GM12878 (cell line): ENCODE measurements at regions not wholly inside any gene's neighbourhood (a gene's known extent, or its start where the extent isn't known, plus 50 kb on each side); places are given as distances from the start of the nearest gene placed in this dataset.

ENCODE experiments used
- CREB1 ChIP-seq: IDR thresholded peaks from 2 replicates; pipeline ENCODE4 v1.6.1; 2012; ENCODE audit warnings: low read depth, mild to moderate bottlenecking, inconsistent platforms
- EP300 ChIP-seq, 2 experiments: fragments of 150-350 bp in 1 of 2; IDR thresholded peaks; 2 replicates each; pipeline ENCODE4 v1.6.1; 2011 to 2012; ENCODE audit warnings: low read depth in 2 of 2, low read length in 2 of 2, borderline replicate concordance in 1 of 2, improper control_type of control experiment in 1 of 2, inconsistent platforms in 1 of 2; ENCODE audit not compliant: control insufficient read depth in 1 of 2
- EZH2 ChIP-seq: IDR thresholded peaks from 2 replicates; pipeline ENCODE4 v1.6.1; 2012; ENCODE audit warnings: low read depth, mild to moderate bottlenecking, control low read depth, inconsistent platforms, low read length, borderline replicate concordance; ENCODE audit not compliant: control insufficient read depth
- JUND ChIP-seq: IDR thresholded peaks from 2 replicates; pipeline ENCODE4 v1.6.1; 2012; ENCODE audit warnings: low read depth, mild to moderate bottlenecking, low read length, improper control_type of control experiment, moderate library complexity
- NR2F1 ChIP-seq: fragments of 450-650 bp; conservative IDR thresholded peaks from 2 replicates; pipeline ENCODE4 v1.6.1; 2017; ENCODE audit warnings: mild to moderate bottlenecking
- POLR2A ChIP-seq: IDR thresholded peaks from 2 replicates; pipeline ENCODE4 v1.6.1; 2011; ENCODE audit warnings: low read depth, mild to moderate bottlenecking, low read length
- POLR2AphosphoS5 ChIP-seq: IDR thresholded peaks from 2 replicates; pipeline ENCODE4 v1.6.1; 2011; ENCODE audit warnings: mild to moderate bottlenecking, low read length, inconsistent platforms
- RCOR1 ChIP-seq: conservative IDR thresholded peaks from 2 replicates; pipeline ENCODE4 v1.6.1; 2012; ENCODE audit warnings: low read depth, low read length, improper control_type of control experiment
- RFX5 ChIP-seq: IDR thresholded peaks from 2 replicates; pipeline ENCODE4 v1.6.1; 2011; ENCODE audit warnings: low read depth, low read length, improper control_type of control experiment
- TF ChIP-seq, protein P1 (sequence below), 3 experiments: IDR thresholded peaks in 2 of 3; conservative IDR thresholded peaks in 1 of 3; 2 replicates each; pipeline ENCODE4 v1.5.1; 2011; ENCODE audit warnings: low read depth in 3 of 3, low read length in 3 of 3, mild to moderate bottlenecking in 3 of 3, control low read depth in 2 of 3, moderate library complexity in 2 of 3, inconsistent platforms in 1 of 3, mixed read lengths in 1 of 3; ENCODE audit not compliant: control insufficient read depth in 2 of 3, insufficient read depth in 1 of 3; ENCODE audit errors: extremely low read depth in 1 of 3

DNA sequence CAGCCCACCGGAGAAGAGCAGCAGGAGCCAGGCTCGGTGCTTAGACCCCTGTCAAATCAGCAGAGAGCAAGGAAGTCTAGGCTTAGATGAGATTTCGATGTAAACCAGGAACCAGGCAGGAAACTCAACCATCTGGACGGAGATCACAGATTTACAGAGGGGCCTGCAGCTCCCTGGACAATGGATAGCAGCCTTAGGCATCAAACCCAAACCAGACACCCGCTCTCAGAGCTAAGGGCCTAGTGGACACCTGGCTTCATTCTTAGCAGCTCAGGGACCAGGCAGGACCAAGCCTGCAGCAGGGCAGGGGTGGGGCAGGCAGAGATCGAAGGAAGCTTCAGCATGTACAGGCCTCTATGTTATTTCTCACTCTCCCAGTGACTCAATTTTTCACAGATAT, 127.8 kb upstream of the FMN2 start:
- TF ChIP-seq EP300 (IDR thresholded peaks at IDR 0.05; ENCODE audit: borderline replicate concordance in 1 of 2, control insufficient read depth in 1 of 2, low read depth in 2 of 2, low read length in 2 of 2) (no peak), POLR2AphosphoS5 (no peak), RFX5 (no peak), EZH2 (no peak), JUND (no peak), POLR2A (no peak), NR2F1 (no peak), CREB1 (no peak), RCOR1 (no peak)
- TF ChIP-seq, protein P1, sequence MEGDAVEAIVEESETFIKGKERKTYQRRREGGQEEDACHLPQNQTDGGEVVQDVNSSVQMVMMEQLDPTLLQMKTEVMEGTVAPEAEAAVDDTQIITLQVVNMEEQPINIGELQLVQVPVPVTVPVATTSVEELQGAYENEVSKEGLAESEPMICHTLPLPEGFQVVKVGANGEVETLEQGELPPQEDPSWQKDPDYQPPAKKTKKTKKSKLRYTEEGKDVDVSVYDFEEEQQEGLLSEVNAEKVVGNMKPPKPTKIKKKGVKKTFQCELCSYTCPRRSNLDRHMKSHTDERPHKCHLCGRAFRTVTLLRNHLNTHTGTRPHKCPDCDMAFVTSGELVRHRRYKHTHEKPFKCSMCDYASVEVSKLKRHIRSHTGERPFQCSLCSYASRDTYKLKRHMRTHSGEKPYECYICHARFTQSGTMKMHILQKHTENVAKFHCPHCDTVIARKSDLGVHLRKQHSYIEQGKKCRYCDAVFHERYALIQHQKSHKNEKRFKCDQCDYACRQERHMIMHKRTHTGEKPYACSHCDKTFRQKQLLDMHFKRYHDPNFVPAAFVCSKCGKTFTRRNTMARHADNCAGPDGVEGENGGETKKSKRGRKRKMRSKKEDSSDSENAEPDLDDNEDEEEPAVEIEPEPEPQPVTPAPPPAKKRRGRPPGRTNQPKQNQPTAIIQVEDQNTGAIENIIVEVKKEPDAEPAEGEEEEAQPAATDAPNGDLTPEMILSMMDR (IDR thresholded peaks at IDR 0.05 in 2 of 3, conservative IDR thresholded peaks at IDR 0.05 in 1 of 3; ENCODE audit: control insufficient read depth in 2 of 3, extremely low read depth in 1 of 3, insufficient read depth in 1 of 3, low read depth in 3 of 3, low read length in 3 of 3), result no peak
